Lower leg skin (tissue), 4 donors: ENCODE measurements at regions not wholly inside any gene's neighbourhood (a gene's known extent, or its start where the extent isn't known, plus 50 kb on each side); places are given as distances from the start of the nearest gene placed in this dataset.

Experiments used
- DNase-seq, 2 donors: peaks; one replicate each; pipeline ENCODE4 v3.0.0-alpha.2; 2019; ENCODE audit warnings: low spot score in 2 of 2
- H3K4me3 ChIP-seq: fragments of 200-600 bp; sonication (generic); 2 replicates; pipeline ENCODE4 v1.5.1; 2017; ENCODE audit warnings: mild to moderate bottlenecking, low read depth; ENCODE audit not compliant: poor library complexity, severe bottlenecking
- CTCF ChIP-seq, 3 donors: fragments of 450-650 bp; IDR thresholded peaks; one replicate each; pipeline ENCODE4 v1.5.1; 2016; ENCODE audit warnings: antibody characterized with exemption in 3 of 3, mild to moderate bottlenecking in 3 of 3, moderate library complexity in 2 of 3
- POLR2A ChIP-seq, 2 donors: fragments of 450-650 bp; IDR thresholded peaks; one replicate each; pipeline ENCODE4 v1.6.1; 2016 to 2017; ENCODE audit warnings: antibody characterized with exemption in 2 of 2, mild to moderate bottlenecking in 1 of 2, moderate library complexity in 1 of 2
- WGBS, 2 donors: methylation state at CpG; one replicate each; pipeline ENCODE4 v1.1.5; 2018; 5-methylcytosine and 5-hydroxymethylcytosine counted together
- intact Hi-C: fragments of 100-400 bp; cut with DNase I; formaldehyde crosslinking; loops from one replicate; pipeline ENCODE4 v1.15.0; 2023; ENCODE audit warnings: low total_unique reads

GRCh38 chr14:62053188-62053587, 291.0 kb downstream of the SNAPC1 start:
- intact Hi-C loops = no loop called here
- 75 to 76% methylated on average over 3 of the region's 3 CpGs for WGBS, 2 donors
- TF ChIP-seq CTCF (IDR thresholded peaks at IDR 0.05) = no peak
- no peak overlapping the region for H3K4me3 ChIP-seq
- DNase-seq = no peak

- WGBS, 2 donors = 95 to 96% methylated on average over 27 of the region's 27 CpGs
- no peak overlapping the region for H3K4me3 ChIP-seq
Observed at GRCh38 chr14:62056789-62057188, 294.6 kb downstream of the SNAPC1 start.

GRCh38 chr14:62062645-62063044, 300.4 kb downstream of the SNAPC1 start:
- WGBS, 2 donors = 78 to 79% methylated on average over 5 of the region's 5 CpGs
- no peak overlapping the region for H3K4me3 ChIP-seq
- intact Hi-C loops = no loop called here
- no peak for DNase-seq
- TF ChIP-seq POLR2A (IDR thresholded peaks at IDR 0.05) (no peak), CTCF (IDR thresholded peaks at IDR 0.05) (no peak)

More at GRCh38 chr14:62056789-62057188, 294.6 kb downstream of the SNAPC1 start:
- no peak for TF ChIP-seq CTCF (IDR thresholded peaks at IDR 0.05)
- no peak for TF ChIP-seq POLR2A (IDR thresholded peaks at IDR 0.05)
- intact Hi-C loops = no loop called here
- DNase-seq = no peak

GRCh38 chr14:62064751-62065323, 302.6 kb downstream of the SNAPC1 start:
- intact Hi-C loops = no loop called here
- WGBS, 2 donors = 58 to 61% methylated on average over 3 of the region's 3 CpGs

GRCh38 chr14:62066304-62066703, 304.1 kb downstream of the SNAPC1 start:
- intact Hi-C loops = no loop called here
- TF ChIP-seq POLR2A (IDR thresholded peaks at IDR 0.05) (no peak), CTCF (IDR thresholded peaks at IDR 0.05) (no peak)
- no peak overlapping the region for H3K4me3 ChIP-seq
- 64 to 66% methylated on average over 2 of the region's 2 CpGs for WGBS, 2 donors
- DNase-seq = no peak

More at GRCh38 chr14:62064751-62065323, 302.6 kb downstream of the SNAPC1 start:
- TF ChIP-seq POLR2A (IDR thresholded peaks at IDR 0.05) (no peak), CTCF (IDR thresholded peaks at IDR 0.05) (no peak)
- no peak overlapping the region for H3K4me3 ChIP-seq
- no peak for DNase-seq

GRCh38 chr14:62071039-62071438, 308.8 kb downstream of the SNAPC1 start:
- no peak for DNase-seq
- WGBS, 2 donors = 61 to 63% methylated on average over 2 of the region's 2 CpGs
- intact Hi-C loops = no loop called here
- TF ChIP-seq POLR2A (IDR thresholded peaks at IDR 0.05) (no peak), CTCF (IDR thresholded peaks at IDR 0.05) (no peak)
- H3K4me3 ChIP-seq = no peak overlapping the region
